Activated CD8-positive, alpha-beta memory T cell treated with anti-CD3 and anti-CD28 coated beads for 36 hours (primary cell): ENCODE measurements at regions not wholly inside any gene's neighbourhood (a gene's known extent, or its start where the extent isn't known, plus 50 kb on each side); places are given as distances from the start of the nearest gene placed in this dataset.

ENCODE experiments used
- CTCF ChIA-PET: fragments of 350-600 bp; sonication (Branson Sonifier 250); formaldehyde crosslinking; loops from one replicate; lab custom pipeline; 2021; ENCODE audit warnings: antibody characterized with exemption; lab: Charles Lee
- POLR2A ChIA-PET: fragments of 350-600 bp; sonication (Branson Sonifier 250); formaldehyde crosslinking; loops from one replicate; lab custom pipeline; 2021; ENCODE audit warnings: antibody characterized with exemption; lab: Charles Lee

DNA sequence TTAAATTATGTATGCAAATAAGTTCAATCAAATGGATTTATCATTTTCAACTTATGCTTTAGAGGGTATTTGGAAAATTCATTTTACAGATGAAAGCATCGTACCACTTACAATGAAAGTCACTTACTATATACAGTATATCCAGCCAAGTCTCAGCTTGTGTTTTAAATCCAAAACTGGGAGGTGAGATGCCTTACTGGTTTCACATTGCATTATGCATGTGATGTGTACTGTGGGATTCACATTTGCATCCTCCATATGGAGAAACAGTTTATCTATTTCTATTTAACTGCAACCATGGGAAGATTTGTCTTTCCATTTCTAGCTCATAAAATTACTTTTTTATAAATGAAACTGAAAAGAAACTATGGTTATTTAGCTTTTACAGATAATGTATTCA is 248.1 kb downstream of the CNTN3 start:
- POLR2A ChIA-PET: no interaction called here

GRCh38 chr3:74363346-74363745 is 251.1 kb downstream of the CNTN3 start:
- POLR2A ChIA-PET: no interaction called here
- CTCF ChIA-PET: no interaction called here

More for the DNA sequence above, 248.1 kb downstream of the CNTN3 start:
- CTCF ChIA-PET: no interaction called here

- POLR2A ChIA-PET: no interaction called here
Observed at GRCh38 chr3:74360406-74360805, 254.1 kb downstream of the CNTN3 start.

GRCh38 chr3:74357881-74358280 is 256.6 kb downstream of the CNTN3 start:
- CTCF ChIA-PET: no interaction called here
- POLR2A ChIA-PET: no interaction called here

More at GRCh38 chr3:74360406-74360805, 254.1 kb downstream of the CNTN3 start:
- CTCF ChIA-PET: no interaction called here

DNA sequence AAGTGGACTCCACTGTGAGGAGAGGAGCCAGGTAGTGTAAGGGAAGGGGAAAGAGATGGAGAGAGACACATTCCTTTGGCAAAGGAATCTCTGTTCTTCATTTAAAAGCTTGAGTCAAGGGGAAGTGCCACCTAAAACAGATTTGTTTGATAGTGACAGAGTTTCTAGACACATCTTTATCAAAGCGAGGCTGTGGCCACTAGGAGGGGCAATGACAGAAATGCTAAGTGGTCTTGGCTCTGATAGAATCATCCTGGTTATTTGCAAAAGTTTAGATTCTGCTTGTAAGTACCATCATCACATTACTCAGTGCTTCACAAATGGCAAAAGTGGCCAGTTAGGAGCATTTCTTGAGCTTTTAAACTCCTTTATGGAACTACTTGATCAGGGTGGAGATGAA is 261.4 kb downstream of the CNTN3 start:
- POLR2A ChIA-PET: no interaction called here
- CTCF ChIA-PET: no interaction called here

DNA sequence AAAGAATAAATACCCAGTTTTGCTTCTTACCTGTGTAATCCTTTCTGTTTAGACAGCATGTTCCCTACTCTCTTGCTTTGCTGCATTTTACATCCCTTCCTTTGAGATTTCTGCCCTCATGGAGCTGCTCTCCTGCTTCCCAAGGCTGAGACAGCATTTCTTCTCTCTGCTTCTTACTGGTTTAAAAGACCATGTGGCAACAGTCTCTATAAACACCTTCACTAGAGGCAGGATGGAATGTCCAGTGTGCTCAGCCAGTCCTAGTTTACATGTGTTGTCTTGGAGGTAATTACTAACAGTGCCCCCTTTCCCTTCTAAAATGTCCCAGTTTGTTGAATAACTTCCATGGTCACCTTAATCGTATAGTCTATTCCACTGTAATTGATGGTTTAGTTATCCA is 262.3 kb downstream of the CNTN3 start:
- POLR2A ChIA-PET: no interaction called here
- CTCF ChIA-PET: no interaction called here

DNA sequence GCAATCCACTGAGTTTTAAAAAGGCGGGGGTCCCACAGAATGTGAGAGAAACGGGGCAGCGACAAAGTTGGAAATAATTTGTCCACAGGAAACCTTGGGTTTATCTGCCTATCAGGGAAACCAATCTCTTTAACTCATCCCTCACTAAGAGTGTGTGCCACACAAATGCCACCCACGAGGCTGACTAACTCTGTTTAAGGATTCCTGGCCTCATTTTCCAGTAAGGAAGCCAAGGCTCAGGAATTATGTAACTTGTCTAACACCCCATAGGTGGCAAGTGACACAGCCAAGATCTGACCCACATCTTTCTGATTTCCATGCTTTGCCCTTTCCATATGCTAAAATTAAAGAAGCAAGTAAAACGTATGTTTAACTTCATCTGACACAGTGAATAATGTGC is 263.2 kb downstream of the CNTN3 start:
- POLR2A ChIA-PET: no interaction called here

GRCh38 chr3:74349015-74349414 is 265.4 kb downstream of the CNTN3 start:
- ChIA-PET CTCF (interaction anchor here (0.6 kb wide), 1 partner anchor 19 kb away, joined by 3 read pairs; no protein-coding TSS in a partner anchor), POLR2A (no interaction called here)

More for the DNA sequence above, 263.2 kb downstream of the CNTN3 start:
- CTCF ChIA-PET: no interaction called here

GRCh38 chr3:74347563-74348268 is 266.7 kb downstream of the CNTN3 start:
- ChIA-PET CTCF (no interaction called here), POLR2A (no interaction called here)

- ChIA-PET POLR2A (no interaction called here), CTCF (no interaction called here)
Observed at GRCh38 chr3:74346896-74347295, 267.6 kb downstream of the CNTN3 start.

GRCh38 chr3:74345701-74346100 is 268.8 kb downstream of the CNTN3 start:
- ChIA-PET CTCF (no interaction called here), POLR2A (no interaction called here)

- ChIA-PET POLR2A (no interaction called here), CTCF (no interaction called here)
Observed at GRCh38 chr3:74344865-74345440, 269.5 kb downstream of the CNTN3 start.

DNA sequence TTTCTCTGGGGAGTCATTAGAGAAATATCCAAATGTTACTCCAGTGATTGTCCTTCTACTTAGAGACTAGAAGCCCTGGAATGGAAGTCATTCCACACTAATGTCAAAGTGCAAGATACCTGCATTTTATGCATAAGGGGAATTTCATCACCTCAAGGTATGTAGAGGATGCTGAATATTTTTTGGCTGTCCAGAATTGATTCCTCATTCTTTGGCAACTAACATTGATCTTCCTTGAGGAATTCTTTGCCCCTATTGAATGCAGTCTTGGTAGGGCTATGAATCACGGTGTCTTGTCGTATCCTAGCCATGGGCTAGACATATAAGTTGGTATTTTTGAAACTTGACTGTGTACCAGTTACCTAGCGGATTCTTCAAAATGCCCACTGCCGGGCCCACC is 271.1 kb downstream of the CNTN3 start:
- ChIA-PET CTCF (no interaction called here), POLR2A (no interaction called here)

DNA sequence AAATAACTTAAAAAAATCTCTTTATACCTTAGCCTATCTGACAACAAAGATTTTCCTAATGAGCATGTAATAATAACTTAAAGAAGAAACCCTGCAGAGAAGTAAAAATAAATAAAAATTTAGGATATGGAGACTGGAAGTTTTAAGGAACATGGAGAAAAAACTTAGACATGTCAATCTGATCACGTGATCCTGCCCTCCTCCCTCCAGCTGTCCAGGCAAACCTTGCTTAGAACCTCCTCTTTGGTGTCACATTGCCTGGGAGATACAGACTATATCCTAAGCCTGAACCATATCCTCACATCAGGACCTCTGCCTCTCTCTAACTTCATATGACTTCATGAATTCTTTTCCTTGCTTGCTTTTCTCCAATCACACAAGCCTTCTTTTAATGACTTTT is 275.5 kb downstream of the CNTN3 start:
- ChIA-PET POLR2A (no interaction called here), CTCF (no interaction called here)

GRCh38 chr3:74332165-74332564 is 282.3 kb downstream of the CNTN3 start:
- POLR2A ChIA-PET: no interaction called here
- CTCF ChIA-PET: no interaction called here

DNA sequence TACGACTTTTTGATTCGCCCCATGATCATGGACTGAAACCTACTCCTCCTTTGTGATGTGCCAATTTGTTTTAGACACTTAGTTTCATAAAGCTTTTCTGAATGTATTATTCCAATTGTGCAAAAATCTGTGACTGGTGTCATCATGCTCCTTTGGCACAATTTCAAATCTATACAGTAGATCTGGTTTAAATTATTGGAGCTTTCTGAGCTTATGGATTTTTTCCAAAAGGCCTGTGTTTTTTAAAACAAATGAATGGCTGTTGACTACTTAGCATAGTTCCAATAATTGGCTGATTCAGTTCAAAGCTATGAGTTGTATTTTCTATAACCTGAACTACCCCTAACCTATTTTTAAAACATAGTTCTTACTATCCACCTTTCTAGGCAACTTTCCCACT is 282.7 kb downstream of the CNTN3 start:
- POLR2A ChIA-PET: no interaction called here
- CTCF ChIA-PET: no interaction called here

DNA sequence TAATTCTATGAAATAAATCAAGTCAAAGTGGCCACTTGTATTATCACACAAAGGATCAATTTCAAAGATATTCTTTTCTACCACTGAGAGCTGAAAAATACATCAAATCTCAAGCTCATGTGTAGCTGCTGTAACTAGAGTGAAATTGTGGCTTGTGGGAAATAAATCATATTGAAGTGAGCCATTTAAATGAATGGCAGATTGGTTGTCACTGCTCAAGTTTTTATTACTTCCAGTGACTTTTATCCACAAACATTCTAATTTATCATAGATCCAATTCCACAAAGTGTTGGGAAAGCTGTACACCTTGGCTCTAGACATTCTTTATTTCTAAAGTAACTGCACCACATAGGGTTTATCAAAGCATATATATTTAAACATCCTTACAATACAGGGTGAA is 285.4 kb downstream of the CNTN3 start:
- ChIA-PET POLR2A (no interaction called here), CTCF (no interaction called here)

- ChIA-PET CTCF (no interaction called here), POLR2A (no interaction called here)
Observed at GRCh38 chr3:74328435-74328834, 286.0 kb downstream of the CNTN3 start.

- CTCF ChIA-PET: no interaction called here
- POLR2A ChIA-PET: no interaction called here
Observed at GRCh38 chr3:74315291-74315690, 299.2 kb downstream of the CNTN3 start.

GRCh38 chr3:74314696-74315095 is 299.8 kb downstream of the CNTN3 start:
- ChIA-PET CTCF (no interaction called here), POLR2A (no interaction called here)

- CTCF ChIA-PET: no interaction called here
- POLR2A ChIA-PET: no interaction called here
Observed at GRCh38 chr3:74309716-74310115, 304.7 kb downstream of the CNTN3 start.
